ENCODE measurements at regions not wholly inside any gene's neighbourhood (a gene's known extent, or its start where the extent isn't known, plus 50 kb on each side); places are given as distances from the start of the nearest gene placed in this dataset.

DNA sequence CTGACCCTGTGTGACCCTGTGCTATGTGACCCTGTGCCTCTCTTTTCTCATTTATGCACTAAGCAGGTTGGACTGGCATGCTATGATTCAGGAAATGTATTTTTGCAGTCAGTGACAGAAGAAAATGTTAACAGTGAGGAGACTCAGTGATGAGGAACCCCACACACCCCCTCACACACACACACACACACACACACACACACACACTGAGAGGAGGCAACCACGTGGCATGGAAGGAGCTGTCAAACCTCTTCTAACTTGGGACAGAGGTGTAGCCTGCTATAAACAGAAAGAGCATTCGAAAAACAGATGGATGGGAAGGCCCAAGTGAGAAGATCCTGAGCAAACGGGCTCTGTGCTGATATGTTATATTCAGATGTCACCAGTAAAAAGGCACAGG is 57.9 kb upstream of the GRIA1 start:
- Histone ChIP-seq H3K4me2 (ENCODE audit: low read length) (no peak overlapping the region), H3K9ac (ENCODE audit: low read length) (no peak overlapping the region), H2AFZ (ENCODE audit: low read length) (no peak overlapping the region), H3K79me2 (ENCODE audit: low read length) (no peaks in the 10 kb centered on the region), H3K4me3 (ENCODE audit: low read length) (no peak overlapping the region), H3K36me3 (ENCODE audit: low read depth, low read length) (no peaks in the 10 kb centered on the region), H3F3A (ENCODE audit: low read length, unreplicated experiment) (no peaks in the 10 kb centered on the region), H3K4me1 (ENCODE audit: insufficient read depth, low read length) (no peaks in the 10 kb centered on the region), H4K20me1 (ENCODE audit: low read length) (no peaks in the 10 kb centered on the region), H3K27ac (ENCODE audit: low read length) (no peak overlapping the region), H3K9me2 (replicated peaks; ENCODE audit: low read length) (no peaks in the 10 kb centered on the region), H3K9me3 (ENCODE audit: low read length) (no peaks in the 10 kb centered on the region), H3K27me3 (ENCODE audit: low read length) (peaks cover 5% of the 10 kb centered on the region; the same call in 1 of the 2 replicates)
- intact Hi-C loops (cut with micrococcal nuclease) = no loop called here
- ChIA-PET POLR2A (ENCODE audit: unreplicated experiment) (no interaction called here), CTCF (no interaction called here)
- ATAC-seq (no peak), DNase-seq (no peak)
- BruUV-seq (replicated peaks) = no TSS peak
- TF ChIP-seq EZH2phosphoT487 (IDR thresholded peaks at IDR 0.05; ENCODE audit: borderline replicate concordance, low read length) = no peak
- TF ChIP-seq, protein P1, sequence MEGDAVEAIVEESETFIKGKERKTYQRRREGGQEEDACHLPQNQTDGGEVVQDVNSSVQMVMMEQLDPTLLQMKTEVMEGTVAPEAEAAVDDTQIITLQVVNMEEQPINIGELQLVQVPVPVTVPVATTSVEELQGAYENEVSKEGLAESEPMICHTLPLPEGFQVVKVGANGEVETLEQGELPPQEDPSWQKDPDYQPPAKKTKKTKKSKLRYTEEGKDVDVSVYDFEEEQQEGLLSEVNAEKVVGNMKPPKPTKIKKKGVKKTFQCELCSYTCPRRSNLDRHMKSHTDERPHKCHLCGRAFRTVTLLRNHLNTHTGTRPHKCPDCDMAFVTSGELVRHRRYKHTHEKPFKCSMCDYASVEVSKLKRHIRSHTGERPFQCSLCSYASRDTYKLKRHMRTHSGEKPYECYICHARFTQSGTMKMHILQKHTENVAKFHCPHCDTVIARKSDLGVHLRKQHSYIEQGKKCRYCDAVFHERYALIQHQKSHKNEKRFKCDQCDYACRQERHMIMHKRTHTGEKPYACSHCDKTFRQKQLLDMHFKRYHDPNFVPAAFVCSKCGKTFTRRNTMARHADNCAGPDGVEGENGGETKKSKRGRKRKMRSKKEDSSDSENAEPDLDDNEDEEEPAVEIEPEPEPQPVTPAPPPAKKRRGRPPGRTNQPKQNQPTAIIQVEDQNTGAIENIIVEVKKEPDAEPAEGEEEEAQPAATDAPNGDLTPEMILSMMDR (conservative IDR thresholded peaks at IDR 0.05; ENCODE audit: low read depth, low read length) = no peak
- TF ChIP-seq EZH2 (IDR thresholded peaks at IDR 0.05; ENCODE audit: low read length, unreplicated experiment) = no peak

DNA sequence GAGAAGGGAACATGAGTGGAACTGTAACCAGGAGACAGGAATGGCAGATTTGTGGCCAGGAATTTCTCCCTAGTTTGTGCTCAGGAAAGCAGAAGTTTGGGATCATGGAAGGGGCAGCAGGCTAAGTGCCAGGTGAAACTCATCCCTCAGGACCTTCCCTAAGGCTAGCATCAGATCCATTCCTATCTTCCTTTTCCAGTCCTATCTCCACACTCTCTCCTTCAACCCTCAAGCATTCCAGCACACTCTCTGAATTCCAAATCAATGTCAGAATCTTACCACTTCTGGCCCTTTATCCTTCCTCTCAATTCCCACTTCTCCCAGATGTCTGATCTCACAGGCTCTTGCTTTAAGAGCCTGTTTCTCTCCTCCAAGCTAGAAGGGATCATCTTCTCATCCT is 53.2 kb upstream of the GRIA1 start:
- Histone ChIP-seq H3K9ac (ENCODE audit: low read length) (no peak overlapping the region), H3K9me2 (replicated peaks; ENCODE audit: low read length) (no peaks in the 10 kb centered on the region), H3K36me3 (ENCODE audit: low read depth, low read length) (no peaks in the 10 kb centered on the region), H4K20me1 (ENCODE audit: low read length) (no peaks in the 10 kb centered on the region), H3K27me3 (ENCODE audit: low read length) (no peaks in the 10 kb centered on the region), H3K4me3 (ENCODE audit: low read length) (no peak overlapping the region), H3K9me3 (ENCODE audit: low read length) (no peaks in the 10 kb centered on the region), H2AFZ (ENCODE audit: low read length) (no peak overlapping the region), H3K4me2 (ENCODE audit: low read length) (no peak overlapping the region), H3F3A (ENCODE audit: low read length, unreplicated experiment) (no peaks in the 10 kb centered on the region), H3K79me2 (ENCODE audit: low read length) (no peaks in the 10 kb centered on the region), H3K27ac (ENCODE audit: low read length) (no peak overlapping the region), H3K4me1 (ENCODE audit: insufficient read depth, low read length) (no peaks in the 10 kb centered on the region)
- intact Hi-C loops (cut with micrococcal nuclease) = no loop called here
- ChIA-PET POLR2A (ENCODE audit: unreplicated experiment) (no interaction called here), CTCF (no interaction called here)
- DNase-seq (no peak), ATAC-seq (no peak)
- no TSS peak for BruUV-seq (replicated peaks)
- TF ChIP-seq EZH2 (IDR thresholded peaks at IDR 0.05; ENCODE audit: low read length, unreplicated experiment) (no peak), EZH2phosphoT487 (IDR thresholded peaks at IDR 0.05; ENCODE audit: borderline replicate concordance, low read length) (no peak)
- TF ChIP-seq, protein P1 (conservative IDR thresholded peaks at IDR 0.05; ENCODE audit: low read depth, low read length) = no peak

DNA sequence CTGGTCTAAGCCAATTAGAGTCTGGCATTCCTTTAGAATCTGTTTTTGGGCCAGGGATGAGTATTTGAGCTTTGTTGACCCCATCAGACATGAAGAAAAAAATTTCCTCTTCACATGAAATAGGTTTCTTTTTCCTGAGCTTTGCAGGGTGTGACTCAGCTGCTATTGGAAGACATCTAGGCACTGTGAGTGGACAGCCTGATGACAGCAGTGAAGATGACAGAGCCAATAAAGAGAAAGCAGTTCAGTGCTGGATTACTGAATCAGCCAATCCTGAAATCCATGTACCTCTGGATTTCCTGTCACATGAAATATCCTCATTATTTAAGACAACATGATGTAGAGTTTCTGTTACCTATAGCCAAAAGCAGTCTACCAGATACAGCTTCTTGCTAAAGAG is 51.3 kb upstream of the GRIA1 start:
- Histone ChIP-seq H3F3A (ENCODE audit: low read length, unreplicated experiment) (no peaks in the 10 kb centered on the region), H3K36me3 (ENCODE audit: low read depth, low read length) (no peaks in the 10 kb centered on the region), H3K4me2 (ENCODE audit: low read length) (no peak overlapping the region), H3K4me1 (ENCODE audit: insufficient read depth, low read length) (no peaks in the 10 kb centered on the region), H3K27me3 (ENCODE audit: low read length) (no peaks in the 10 kb centered on the region), H3K9me3 (ENCODE audit: low read length) (0 out of 2 replicates have a peak, but pooled peaks cover 4% of the 10 kb centered on the region), H4K20me1 (ENCODE audit: low read length) (no peaks in the 10 kb centered on the region), H3K27ac (ENCODE audit: low read length) (no peak overlapping the region), H2AFZ (ENCODE audit: low read length) (no peak overlapping the region), H3K9ac (ENCODE audit: low read length) (no peak overlapping the region), H3K79me2 (ENCODE audit: low read length) (no peaks in the 10 kb centered on the region), H3K4me3 (ENCODE audit: low read length) (no peak overlapping the region), H3K9me2 (replicated peaks; ENCODE audit: low read length) (no peaks in the 10 kb centered on the region)
- POLR2A ChIA-PET (ENCODE audit: unreplicated experiment) = no interaction called here
- intact Hi-C loops (cut with micrococcal nuclease) = no loop called here
- no TSS peak for BruUV-seq (replicated peaks)
- CTCF ChIA-PET = no interaction called here
- ATAC-seq (no peak), DNase-seq (no peak)
- TF ChIP-seq, protein P1 (conservative IDR thresholded peaks at IDR 0.05; ENCODE audit: low read depth, low read length) = no peak
- TF ChIP-seq EZH2 (IDR thresholded peaks at IDR 0.05; ENCODE audit: low read length, unreplicated experiment) = no peak
- no peak for TF ChIP-seq EZH2phosphoT487 (IDR thresholded peaks at IDR 0.05; ENCODE audit: borderline replicate concordance, low read length)
